ENCODE measurements at regions not wholly inside any gene's neighbourhood (a gene's known extent, or its start where the extent isn't known, plus 50 kb on each side); places are given as distances from the start of the nearest gene placed in this dataset.

GRCh38 chr6:26306232-26306631 is 58.8 kb upstream of the BTN3A2 start:
- TF ChIP-seq CTCF (IDR thresholded peaks at IDR 0.05; ENCODE audit: control insufficient read depth, insufficient read depth, low read depth, low read length, missing control alignments): no peak
- H3K4me3 ChIP-seq (ENCODE audit: control insufficient read depth, low read depth, low read length): no peak overlapping the region
- DNase-seq (ENCODE audit: low read depth): no peak

DNA sequence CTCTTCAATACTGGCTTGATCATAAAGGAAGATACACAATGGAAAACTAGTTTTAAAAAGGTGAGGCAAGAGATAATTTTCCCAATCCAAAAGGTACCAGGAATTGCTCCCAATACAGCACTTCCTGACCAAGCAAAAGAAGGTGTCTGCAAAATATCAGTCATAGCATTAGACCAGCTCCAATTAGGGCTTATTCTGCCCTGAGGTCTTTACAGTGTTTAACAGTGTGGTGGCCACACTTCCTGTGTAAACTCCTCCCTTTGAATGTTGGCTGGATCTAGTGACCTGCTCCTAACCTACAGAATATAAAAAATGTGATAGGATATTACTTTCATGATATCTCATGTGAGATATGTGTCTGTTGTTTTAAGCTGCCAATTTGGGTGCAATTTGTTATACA is 57.1 kb upstream of the BTN3A2 start:
- TF ChIP-seq CTCF (IDR thresholded peaks at IDR 0.05; ENCODE audit: control insufficient read depth, insufficient read depth, low read depth, low read length, missing control alignments): no peak
- DNase-seq (ENCODE audit: low read depth): no peak
- H3K4me3 ChIP-seq (ENCODE audit: control insufficient read depth, low read depth, low read length): no peak overlapping the region

GRCh38 chr6:26309731-26310142 is 55.3 kb upstream of the BTN3A2 start:
- no peak for TF ChIP-seq CTCF (IDR thresholded peaks at IDR 0.05; ENCODE audit: control insufficient read depth, insufficient read depth, low read depth, low read length, missing control alignments)

DNA sequence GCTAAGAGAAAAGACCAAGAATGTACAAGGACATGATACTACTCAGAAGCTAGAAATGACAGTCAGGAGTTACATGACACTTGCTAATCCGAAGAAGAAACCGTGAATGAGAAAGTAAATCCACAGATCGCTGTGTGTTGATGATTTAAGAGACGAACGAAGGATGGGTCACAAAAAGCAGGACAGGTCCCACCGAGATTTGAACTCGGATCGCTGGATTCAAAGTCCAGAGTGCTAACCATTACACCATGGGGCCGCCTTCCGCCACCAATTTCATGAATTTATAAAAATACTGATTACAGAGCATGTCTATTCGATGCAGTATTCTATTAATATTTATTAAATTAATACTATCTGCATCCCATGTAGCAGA is 54.0 kb upstream of the BTN3A2 start:
- no peak for DNase-seq (ENCODE audit: low read depth)
- H3K4me3 ChIP-seq (ENCODE audit: control insufficient read depth, low read depth, low read length): no peak overlapping the region
- no peak for TF ChIP-seq CTCF (IDR thresholded peaks at IDR 0.05; ENCODE audit: control insufficient read depth, insufficient read depth, low read depth, low read length, missing control alignments)

More at GRCh38 chr6:26309731-26310142, 55.3 kb upstream of the BTN3A2 start:
- no peak for DNase-seq (ENCODE audit: low read depth)
- H3K4me3 ChIP-seq (ENCODE audit: control insufficient read depth, low read depth, low read length): no peak overlapping the region

GRCh38 chr6:26311385-26312095 is 53.5 kb upstream of the BTN3A2 start:
- peak overlapping the region; percentile 24 for H3K4me3 ChIP-seq (ENCODE audit: control insufficient read depth, low read depth, low read length)
- DNase-seq (ENCODE audit: low read depth): no peak
- TF ChIP-seq CTCF (IDR thresholded peaks at IDR 0.05; ENCODE audit: control insufficient read depth, insufficient read depth, low read depth, low read length, missing control alignments): no peak

- no peak for DNase-seq (ENCODE audit: low read depth)
- peak overlapping the region; percentile 24 for H3K4me3 ChIP-seq (ENCODE audit: control insufficient read depth, low read depth, low read length)
- TF ChIP-seq CTCF (IDR thresholded peaks at IDR 0.05; ENCODE audit: control insufficient read depth, insufficient read depth, low read depth, low read length, missing control alignments): no peak
Measured at GRCh38 chr6:26312096-26312463, 52.9 kb upstream of the BTN3A2 start.
